ENCODE measurements at regions not wholly inside any gene's neighbourhood (a gene's known extent, or its start where the extent isn't known, plus 50 kb on each side); places are given as distances from the start of the nearest gene placed in this dataset.

DNA sequence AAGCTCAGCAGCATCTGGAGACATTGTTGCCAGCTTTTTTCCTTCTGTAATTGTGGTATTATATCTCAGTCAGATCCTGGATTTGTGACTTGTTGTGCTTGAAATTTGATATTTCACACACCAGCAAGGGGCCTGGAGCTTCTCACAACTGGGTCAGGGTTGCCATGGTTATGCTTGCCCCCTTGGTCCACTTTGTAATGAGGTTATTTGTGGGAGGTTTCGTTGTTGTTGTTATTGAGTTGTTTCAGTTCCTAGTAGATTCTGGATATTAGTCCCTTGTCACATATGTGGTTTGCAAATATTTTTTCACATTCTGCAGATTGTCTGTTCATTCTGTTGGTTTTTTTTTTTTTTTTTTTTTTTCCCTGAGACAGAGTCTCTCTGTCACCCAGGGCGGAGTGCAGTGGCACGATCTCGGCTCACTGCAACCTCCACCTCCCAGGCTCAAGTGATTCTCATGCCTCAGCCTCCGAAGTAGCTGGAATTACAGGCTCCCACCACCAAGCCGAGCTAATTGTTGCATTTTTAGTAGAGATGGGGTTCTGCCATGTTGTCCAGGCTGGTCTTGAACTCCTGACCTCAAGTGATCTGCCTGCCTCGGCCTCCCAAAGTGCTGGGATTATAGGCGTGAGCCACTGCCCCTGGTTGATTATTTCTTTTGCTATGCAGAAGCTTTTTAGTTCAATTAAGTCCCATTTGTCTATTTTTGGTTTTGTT is 80.6 kb upstream of the ETV6 start:
- no peak for ATAC-seq
- no peaks in the 10 kb centered on the region for H3F3A ChIP-seq (replicated peaks; ENCODE audit: low read depth)
- no peaks in the 10 kb centered on the region for H3K36me3 ChIP-seq (ENCODE audit: insufficient read depth)
- H3K9me3 Mint-ChIP-seq = peaks cover 3% of the 10 kb centered on the region; the same call in 2 of the 3 replicates
- TF ChIP-seq STAT1 (IDR thresholded peaks at IDR 0.05; ENCODE audit: unreplicated experiment) (no peak), ZNF331 (CRISPR knock-in tag; IDR thresholded peaks at IDR 0.05; ENCODE audit: low read depth) (no peak), ZNF114 (CRISPR knock-in tag; IDR thresholded peaks at IDR 0.05) (no peak), EZH2 (IDR thresholded peaks at IDR 0.05; ENCODE audit: low read depth, unreplicated experiment) (no peak), POLR2AphosphoS5 (IDR thresholded peaks at IDR 0.05; ENCODE audit: low read depth) (no peak), JUNB (IDR thresholded peaks at IDR 0.05; ENCODE audit: unreplicated experiment) (no peak), NANOG (IDR thresholded peaks at IDR 0.05; ENCODE audit: borderline replicate concordance) (no peak), CREB1 (CRISPR knock-in tag; IDR thresholded peaks at IDR 0.05; ENCODE audit: low read depth) (no peak), EZH2phosphoT487 (IDR thresholded peaks at IDR 0.05; ENCODE audit: unreplicated experiment) (no peak)
- TF ChIP-seq, protein P1, sequence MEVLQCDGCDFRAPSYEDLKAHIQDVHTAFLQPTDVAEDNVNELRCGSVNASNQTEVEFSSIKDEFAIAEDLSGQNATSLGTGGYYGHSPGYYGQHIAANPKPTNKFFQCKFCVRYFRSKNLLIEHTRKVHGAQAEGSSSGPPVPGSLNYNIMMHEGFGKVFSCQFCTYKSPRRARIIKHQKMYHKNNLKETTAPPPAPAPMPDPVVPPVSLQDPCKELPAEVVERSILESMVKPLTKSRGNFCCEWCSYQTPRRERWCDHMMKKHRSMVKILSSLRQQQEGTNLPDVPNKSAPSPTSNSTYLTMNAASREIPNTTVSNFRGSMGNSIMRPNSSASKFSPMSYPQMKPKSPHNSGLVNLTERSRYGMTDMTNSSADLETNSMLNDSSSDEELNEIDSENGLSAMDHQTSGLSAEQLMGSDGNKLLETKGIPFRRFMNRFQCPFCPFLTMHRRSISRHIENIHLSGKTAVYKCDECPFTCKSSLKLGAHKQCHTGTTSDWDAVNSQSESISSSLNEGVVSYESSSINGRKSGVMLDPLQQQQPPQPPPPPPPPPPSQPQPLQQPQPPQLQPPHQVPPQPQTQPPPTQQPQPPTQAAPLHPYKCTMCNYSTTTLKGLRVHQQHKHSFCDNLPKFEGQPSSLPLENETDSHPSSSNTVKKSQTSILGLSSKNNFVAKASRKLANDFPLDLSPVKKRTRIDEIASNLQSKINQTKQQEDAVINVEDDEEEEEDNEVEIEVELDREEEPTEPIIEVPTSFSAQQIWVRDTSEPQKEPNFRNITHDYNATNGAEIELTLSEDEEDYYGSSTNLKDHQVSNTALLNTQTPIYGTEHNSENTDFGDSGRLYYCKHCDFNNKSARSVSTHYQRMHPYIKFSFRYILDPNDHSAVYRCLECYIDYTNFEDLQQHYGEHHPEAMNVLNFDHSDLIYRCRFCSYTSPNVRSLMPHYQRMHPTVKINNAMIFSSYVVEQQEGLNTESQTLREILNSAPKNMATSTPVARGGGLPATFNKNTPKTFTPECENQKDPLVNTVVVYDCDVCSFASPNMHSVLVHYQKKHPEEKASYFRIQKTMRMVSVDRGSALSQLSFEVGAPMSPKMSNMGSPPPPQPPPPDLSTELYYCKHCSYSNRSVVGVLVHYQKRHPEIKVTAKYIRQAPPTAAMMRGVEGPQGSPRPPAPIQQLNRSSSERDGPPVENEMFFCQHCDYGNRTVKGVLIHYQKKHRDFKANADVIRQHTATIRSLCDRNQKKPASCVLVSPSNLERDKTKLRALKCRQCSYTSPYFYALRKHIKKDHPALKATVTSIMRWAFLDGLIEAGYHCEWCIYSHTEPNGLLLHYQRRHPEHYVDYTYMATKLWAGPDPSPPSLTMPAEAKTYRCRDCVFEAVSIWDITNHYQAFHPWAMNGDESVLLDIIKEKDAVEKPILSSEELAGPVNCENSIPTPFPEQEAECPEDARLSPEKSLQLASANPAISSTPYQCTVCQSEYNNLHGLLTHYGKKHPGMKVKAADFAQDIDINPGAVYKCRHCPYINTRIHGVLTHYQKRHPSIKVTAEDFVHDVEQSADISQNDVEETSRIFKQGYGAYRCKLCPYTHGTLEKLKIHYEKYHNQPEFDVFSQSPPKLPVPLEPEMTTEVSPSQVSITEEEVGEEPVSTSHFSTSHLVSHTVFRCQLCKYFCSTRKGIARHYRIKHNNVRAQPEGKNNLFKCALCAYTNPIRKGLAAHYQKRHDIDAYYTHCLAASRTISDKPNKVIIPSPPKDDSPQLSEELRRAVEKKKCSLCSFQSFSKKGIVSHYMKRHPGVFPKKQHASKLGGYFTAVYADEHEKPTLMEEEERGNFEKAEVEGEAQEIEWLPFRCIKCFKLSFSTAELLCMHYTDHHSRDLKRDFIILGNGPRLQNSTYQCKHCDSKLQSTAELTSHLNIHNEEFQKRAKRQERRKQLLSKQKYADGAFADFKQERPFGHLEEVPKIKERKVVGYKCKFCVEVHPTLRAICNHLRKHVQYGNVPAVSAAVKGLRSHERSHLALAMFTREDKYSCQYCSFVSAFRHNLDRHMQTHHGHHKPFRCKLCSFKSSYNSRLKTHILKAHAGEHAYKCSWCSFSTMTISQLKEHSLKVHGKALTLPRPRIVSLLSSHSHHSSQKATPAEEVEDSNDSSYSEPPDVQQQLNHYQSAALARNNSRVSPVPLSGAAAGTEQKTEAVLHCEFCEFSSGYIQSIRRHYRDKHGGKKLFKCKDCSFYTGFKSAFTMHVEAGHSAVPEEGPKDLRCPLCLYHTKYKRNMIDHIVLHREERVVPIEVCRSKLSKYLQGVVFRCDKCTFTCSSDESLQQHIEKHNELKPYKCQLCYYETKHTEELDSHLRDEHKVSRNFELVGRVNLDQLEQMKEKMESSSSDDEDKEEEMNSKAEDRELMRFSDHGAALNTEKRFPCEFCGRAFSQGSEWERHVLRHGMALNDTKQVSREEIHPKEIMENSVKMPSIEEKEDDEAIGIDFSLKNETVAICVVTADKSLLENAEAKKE (CRISPR knock-in tag; IDR thresholded peaks at IDR 0.05) = no peak
- TF ChIP-seq, protein P2, sequence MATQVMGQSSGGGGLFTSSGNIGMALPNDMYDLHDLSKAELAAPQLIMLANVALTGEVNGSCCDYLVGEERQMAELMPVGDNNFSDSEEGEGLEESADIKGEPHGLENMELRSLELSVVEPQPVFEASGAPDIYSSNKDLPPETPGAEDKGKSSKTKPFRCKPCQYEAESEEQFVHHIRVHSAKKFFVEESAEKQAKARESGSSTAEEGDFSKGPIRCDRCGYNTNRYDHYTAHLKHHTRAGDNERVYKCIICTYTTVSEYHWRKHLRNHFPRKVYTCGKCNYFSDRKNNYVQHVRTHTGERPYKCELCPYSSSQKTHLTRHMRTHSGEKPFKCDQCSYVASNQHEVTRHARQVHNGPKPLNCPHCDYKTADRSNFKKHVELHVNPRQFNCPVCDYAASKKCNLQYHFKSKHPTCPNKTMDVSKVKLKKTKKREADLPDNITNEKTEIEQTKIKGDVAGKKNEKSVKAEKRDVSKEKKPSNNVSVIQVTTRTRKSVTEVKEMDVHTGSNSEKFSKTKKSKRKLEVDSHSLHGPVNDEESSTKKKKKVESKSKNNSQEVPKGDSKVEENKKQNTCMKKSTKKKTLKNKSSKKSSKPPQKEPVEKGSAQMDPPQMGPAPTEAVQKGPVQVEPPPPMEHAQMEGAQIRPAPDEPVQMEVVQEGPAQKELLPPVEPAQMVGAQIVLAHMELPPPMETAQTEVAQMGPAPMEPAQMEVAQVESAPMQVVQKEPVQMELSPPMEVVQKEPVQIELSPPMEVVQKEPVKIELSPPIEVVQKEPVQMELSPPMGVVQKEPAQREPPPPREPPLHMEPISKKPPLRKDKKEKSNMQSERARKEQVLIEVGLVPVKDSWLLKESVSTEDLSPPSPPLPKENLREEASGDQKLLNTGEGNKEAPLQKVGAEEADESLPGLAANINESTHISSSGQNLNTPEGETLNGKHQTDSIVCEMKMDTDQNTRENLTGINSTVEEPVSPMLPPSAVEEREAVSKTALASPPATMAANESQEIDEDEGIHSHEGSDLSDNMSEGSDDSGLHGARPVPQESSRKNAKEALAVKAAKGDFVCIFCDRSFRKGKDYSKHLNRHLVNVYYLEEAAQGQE (IDR thresholded peaks at IDR 0.05; ENCODE audit: unreplicated experiment) = no peak
- TF ChIP-seq, protein P3, sequence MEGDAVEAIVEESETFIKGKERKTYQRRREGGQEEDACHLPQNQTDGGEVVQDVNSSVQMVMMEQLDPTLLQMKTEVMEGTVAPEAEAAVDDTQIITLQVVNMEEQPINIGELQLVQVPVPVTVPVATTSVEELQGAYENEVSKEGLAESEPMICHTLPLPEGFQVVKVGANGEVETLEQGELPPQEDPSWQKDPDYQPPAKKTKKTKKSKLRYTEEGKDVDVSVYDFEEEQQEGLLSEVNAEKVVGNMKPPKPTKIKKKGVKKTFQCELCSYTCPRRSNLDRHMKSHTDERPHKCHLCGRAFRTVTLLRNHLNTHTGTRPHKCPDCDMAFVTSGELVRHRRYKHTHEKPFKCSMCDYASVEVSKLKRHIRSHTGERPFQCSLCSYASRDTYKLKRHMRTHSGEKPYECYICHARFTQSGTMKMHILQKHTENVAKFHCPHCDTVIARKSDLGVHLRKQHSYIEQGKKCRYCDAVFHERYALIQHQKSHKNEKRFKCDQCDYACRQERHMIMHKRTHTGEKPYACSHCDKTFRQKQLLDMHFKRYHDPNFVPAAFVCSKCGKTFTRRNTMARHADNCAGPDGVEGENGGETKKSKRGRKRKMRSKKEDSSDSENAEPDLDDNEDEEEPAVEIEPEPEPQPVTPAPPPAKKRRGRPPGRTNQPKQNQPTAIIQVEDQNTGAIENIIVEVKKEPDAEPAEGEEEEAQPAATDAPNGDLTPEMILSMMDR (conservative IDR thresholded peaks at IDR 0.05; ENCODE audit: low read depth in 2 of 2) = no peak
- TF ChIP-seq, protein P4, sequence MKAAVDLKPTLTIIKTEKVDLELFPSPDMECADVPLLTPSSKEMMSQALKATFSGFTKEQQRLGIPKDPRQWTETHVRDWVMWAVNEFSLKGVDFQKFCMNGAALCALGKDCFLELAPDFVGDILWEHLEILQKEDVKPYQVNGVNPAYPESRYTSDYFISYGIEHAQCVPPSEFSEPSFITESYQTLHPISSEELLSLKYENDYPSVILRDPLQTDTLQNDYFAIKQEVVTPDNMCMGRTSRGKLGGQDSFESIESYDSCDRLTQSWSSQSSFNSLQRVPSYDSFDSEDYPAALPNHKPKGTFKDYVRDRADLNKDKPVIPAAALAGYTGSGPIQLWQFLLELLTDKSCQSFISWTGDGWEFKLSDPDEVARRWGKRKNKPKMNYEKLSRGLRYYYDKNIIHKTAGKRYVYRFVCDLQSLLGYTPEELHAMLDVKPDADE (IDR thresholded peaks at IDR 0.05) = no peak
- H3K79me2 ChIP-seq (replicated peaks; ENCODE audit: insufficient read depth) = no peaks in the 10 kb centered on the region
- no peaks in the 10 kb centered on the region for H4K20me1 ChIP-seq (replicated peaks; ENCODE audit: insufficient read depth)
- no peak overlapping the region for H3K4me3 Mint-ChIP-seq
- H3K27me3 Mint-ChIP-seq (ENCODE audit: insufficient read depth, low read depth, poor library complexity) = peaks cover 2% of the 10 kb centered on the region
- no peak for DNase-seq (ENCODE audit: low spot score)
- no peak overlapping the region for H3K27ac Mint-ChIP-seq
- H3K9me2 ChIP-seq (ENCODE audit: insufficient read depth) = no peaks in the 10 kb centered on the region
- H3K4me2 ChIP-seq = no peak overlapping the region
- H3K36me3 Mint-ChIP-seq (ENCODE audit: low read depth) = peaks cover 1% of the 10 kb centered on the region; the same call in 2 of the 3 replicates
- H3K4me1 ChIP-seq (ENCODE audit: insufficient read depth) = no peaks in the 10 kb centered on the region
- no peaks in the 10 kb centered on the region for H3K27me3 ChIP-seq (ENCODE audit: insufficient read depth)
- H3K4me3 ChIP-seq = no peak overlapping the region
- H2AFZ ChIP-seq = no peak overlapping the region
- no peak overlapping the region for H3K27ac ChIP-seq (ENCODE audit: low read depth)
- no peaks in the 10 kb centered on the region; the same call in 1 of the 3 replicates for H3K4me1 Mint-ChIP-seq
